Left ventricle myocardium inferior (tissue), 1 donor: ENCODE measurements at regions not wholly inside any gene's neighbourhood (a gene's known extent, or its start where the extent isn't known, plus 50 kb on each side); places are given as distances from the start of the nearest gene placed in this dataset.

Experiments
- DNase-seq: peaks from one replicate; pipeline ENCODE4 v3.0.0-alpha.2; 2020
- H3K27ac ChIP-seq: fragments of 200-600 bp; replicated peaks from 2 replicates; pipeline ENCODE4 v1.8.0; 2021
- H3K27me3 ChIP-seq: fragments of 200-600 bp; 2 replicates; pipeline ENCODE4 v1.8.0; 2021; ENCODE audit warnings: low read depth
- H3K36me3 ChIP-seq: fragments of 200-600 bp; 2 replicates; pipeline ENCODE4 v1.8.0; 2021
- H3K4me1 ChIP-seq: fragments of 200-600 bp; 2 replicates; pipeline ENCODE4 v1.8.0; 2021
- H3K4me3 ChIP-seq: fragments of 200-600 bp; 2 replicates; pipeline ENCODE4 v1.8.0; 2021; ENCODE audit warnings: mild to moderate bottlenecking, moderate library complexity
- H3K9me3 ChIP-seq: fragments of 200-600 bp; replicated peaks from 2 replicates; pipeline ENCODE4 v1.8.0; 2021
- CTCF ChIP-seq: fragments of 200-600 bp; IDR thresholded peaks from 2 replicates; pipeline ENCODE4 v1.8.0; 2021; ENCODE audit warnings: antibody characterized with exemption, mild to moderate bottlenecking, borderline replicate concordance
- intact Hi-C: fragments of 100-400 bp; cut with micrococcal nuclease; formaldehyde crosslinking; loops from one replicate; pipeline ENCODE4 v1.11.0; 2022
- donor health status: DM: no; HTN: yes; CAD: no; lungs with severe emphysema.

- no peak for DNase-seq
- H3K4me3 ChIP-seq: no peak overlapping the region
- intact Hi-C loops: no loop called here
- no peak overlapping the region for H3K27ac ChIP-seq
- no peak for TF ChIP-seq CTCF
- H3K9me3 ChIP-seq: peaks cover 2% of the 10 kb centered on the region
- no peaks in the 10 kb centered on the region for H3K27me3 ChIP-seq
- no peaks in the 10 kb centered on the region for H3K36me3 ChIP-seq
- H3K4me1 ChIP-seq: no peaks in the 10 kb centered on the region
Observed at GRCh38 chr2:200129721-200130462, 174.5 kb downstream of the MAIP1 start.

- DNase-seq: no peak
Observed at GRCh38 chr2:200130762-200131166, 175.4 kb downstream of the MAIP1 start.

GRCh38 chr2:200131307-200131706, 175.2 kb upstream of the SPATS2L start:
- no peaks in the 10 kb centered on the region for H3K27me3 ChIP-seq
- no peaks in the 10 kb centered on the region for H3K36me3 ChIP-seq
- no peak overlapping the region for H3K4me3 ChIP-seq
- no peak for TF ChIP-seq CTCF
- no peaks in the 10 kb centered on the region for H3K4me1 ChIP-seq
- no peak overlapping the region for H3K27ac ChIP-seq
- intact Hi-C loops: no loop called here
- DNase-seq: no peak
- peaks cover 8% of the 10 kb centered on the region for H3K9me3 ChIP-seq

More at GRCh38 chr2:200130762-200131166, 175.4 kb downstream of the MAIP1 start:
- Histone ChIP-seq H3K4me1 (no peaks in the 10 kb centered on the region), H3K27me3 (no peaks in the 10 kb centered on the region), H3K36me3 (no peaks in the 10 kb centered on the region), H3K4me3 (no peak overlapping the region), H3K27ac (no peak overlapping the region), H3K9me3 (peaks cover 8% of the 10 kb centered on the region)
- TF ChIP-seq CTCF: no peak
- intact Hi-C loops: no loop called here

GRCh38 chr2:200135082-200135481, 171.4 kb upstream of the SPATS2L start:
- H3K36me3 ChIP-seq: no peaks in the 10 kb centered on the region
- intact Hi-C loops: no loop called here
- no peak for DNase-seq
- peaks cover 8% of the 10 kb centered on the region for H3K9me3 ChIP-seq
- H3K4me3 ChIP-seq: no peak overlapping the region
- no peaks in the 10 kb centered on the region for H3K4me1 ChIP-seq
- H3K27me3 ChIP-seq: no peaks in the 10 kb centered on the region
- H3K27ac ChIP-seq: no peak overlapping the region
- TF ChIP-seq CTCF: no peak

- TF ChIP-seq CTCF: no peak
- intact Hi-C loops: no loop called here
- no peak for DNase-seq
- Histone ChIP-seq H3K4me1 (no peaks in the 10 kb centered on the region), H3K9me3 (peaks cover 8% of the 10 kb centered on the region), H3K36me3 (no peaks in the 10 kb centered on the region), H3K27ac (no peak overlapping the region), H3K27me3 (no peaks in the 10 kb centered on the region), H3K4me3 (no peak overlapping the region)
Observed at GRCh38 chr2:200136655-200137054, 169.8 kb upstream of the SPATS2L start.
